ENCODE measurements at regions not wholly inside any gene's neighbourhood (a gene's known extent, or its start where the extent isn't known, plus 50 kb on each side); places are given as distances from the start of the nearest gene placed in this dataset.

- no peak for DNase-seq (ENCODE audit: low spot score)
- no peak for ATAC-seq
- intact Hi-C loops (cut with DNase I), result no loop called here
Observed at GRCh38 chr20:22303523-22303922, 280.8 kb downstream of the FOXA2 start.

GRCh38 chr20:22302039-22302438, 282.3 kb downstream of the FOXA2 start:
- ATAC-seq (no peak), DNase-seq (ENCODE audit: low spot score) (no peak)
- intact Hi-C loops (cut with DNase I), result no loop called here

GRCh38 chr20:22293886-22294285, 290.5 kb downstream of the FOXA2 start:
- ATAC-seq (no peak), DNase-seq (ENCODE audit: low spot score) (no peak)
- intact Hi-C loops (cut with DNase I), result no loop called here

- intact Hi-C loops (cut with DNase I), result no loop called here
- ATAC-seq (no peak), DNase-seq (ENCODE audit: low spot score) (no peak)
Observed at GRCh38 chr20:22289442-22289841, 294.9 kb downstream of the FOXA2 start.

- intact Hi-C loops (cut with DNase I), result no loop called here
- ATAC-seq, result no peak
- no peak for DNase-seq (ENCODE audit: low spot score)
Observed at GRCh38 chr20:22288957-22289356, 295.4 kb downstream of the FOXA2 start.

DNA sequence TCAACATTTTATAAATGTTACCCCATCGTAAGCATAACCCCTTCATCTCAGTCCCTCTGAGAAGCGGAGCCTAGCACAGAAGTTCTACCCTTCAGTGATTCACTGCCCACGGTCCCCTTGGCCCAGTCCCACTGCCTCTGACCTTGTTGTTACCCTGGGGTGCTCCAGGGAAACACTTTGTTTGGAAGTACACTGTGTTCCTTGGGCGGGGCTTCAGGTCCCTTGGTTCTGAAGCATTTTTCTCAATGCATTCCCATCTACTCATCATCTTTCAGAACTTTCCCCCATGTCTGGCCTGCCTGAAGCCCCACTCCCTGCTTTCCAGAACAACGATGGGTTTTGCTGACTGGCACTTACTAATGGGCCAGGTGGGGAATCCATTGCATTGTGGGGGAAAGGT, 296.2 kb downstream of the FOXA2 start:
- ATAC-seq (no peak), DNase-seq (ENCODE audit: low spot score) (no peak)
- intact Hi-C loops (cut with DNase I), result no loop called here

DNA sequence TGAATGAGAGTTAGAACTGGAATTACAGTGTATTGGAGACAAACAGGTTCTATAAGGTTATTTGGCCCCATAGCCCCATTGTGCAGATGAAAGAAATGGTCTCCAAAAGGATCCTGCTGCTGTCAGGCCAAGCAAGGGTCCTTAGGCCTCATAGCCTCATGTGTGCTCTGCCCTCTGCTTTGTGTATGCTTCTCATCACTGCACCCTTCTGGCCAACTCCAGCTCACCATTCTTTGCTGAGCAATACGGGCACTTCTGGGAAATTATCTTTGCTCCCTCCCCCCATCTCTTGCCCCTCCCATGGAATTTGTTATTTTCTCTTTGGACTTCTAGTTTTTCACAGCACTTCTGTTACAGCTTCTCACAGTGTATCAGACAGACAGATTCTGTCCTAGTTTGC, 298.8 kb downstream of the FOXA2 start:
- DNase-seq (ENCODE audit: low spot score) (no peak), ATAC-seq (no peak)
- intact Hi-C loops (cut with DNase I), result no loop called here

DNA sequence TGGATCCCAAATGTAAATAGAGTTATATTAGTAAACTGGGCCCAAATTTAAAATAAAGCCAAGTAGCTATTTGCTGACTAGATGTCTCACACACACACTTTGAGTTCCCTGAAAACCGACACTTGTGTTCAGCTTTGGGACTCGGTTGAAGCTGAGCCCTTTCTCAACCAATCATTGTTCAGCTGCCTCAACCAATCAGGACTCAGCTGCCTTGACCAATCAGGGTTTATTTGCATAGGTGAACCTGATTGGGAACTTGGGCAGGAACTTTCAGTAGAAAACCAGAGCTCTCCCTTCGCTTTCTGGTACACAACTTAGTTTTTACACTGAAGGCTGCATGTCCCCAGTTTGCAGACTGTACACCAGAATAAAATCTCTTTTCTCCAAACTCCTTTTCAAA, 301.7 kb downstream of the FOXA2 start:
- ATAC-seq, result no peak
- DNase-seq (ENCODE audit: low spot score), result no peak

DNA sequence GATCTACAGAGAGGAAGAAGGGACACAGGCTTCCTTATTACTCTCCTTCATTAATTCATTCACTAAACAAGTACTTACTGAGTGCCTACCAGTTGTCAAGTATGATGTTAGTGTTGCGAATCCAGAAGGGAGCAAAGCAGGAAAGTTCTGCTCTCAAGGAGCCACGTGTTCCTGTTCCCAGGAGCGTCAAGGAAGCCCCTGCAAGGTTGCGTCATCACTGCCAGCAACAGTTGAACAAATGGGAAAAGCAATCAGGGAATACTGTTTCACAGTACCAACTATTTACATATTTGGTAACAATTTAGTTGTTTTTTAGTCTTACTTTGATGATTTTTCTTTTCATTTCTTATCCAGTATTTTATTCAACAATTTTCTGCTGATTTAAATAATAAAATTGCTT, 310.0 kb downstream of the FOXA2 start:
- DNase-seq (ENCODE audit: low spot score) (no peak), ATAC-seq (no peak)
- intact Hi-C loops (cut with DNase I), result no loop called here

More for the DNA sequence above, 301.7 kb downstream of the FOXA2 start:
- intact Hi-C loops (cut with DNase I), result no loop called here

- DNase-seq (ENCODE audit: low spot score) (no peak), ATAC-seq (no peak)
- intact Hi-C loops (cut with DNase I), result no loop called here
Observed at GRCh38 chr20:22268675-22269074, 315.7 kb downstream of the FOXA2 start.

- no peak for ATAC-seq
- DNase-seq (ENCODE audit: low spot score), result no peak
- intact Hi-C loops (cut with DNase I), result no loop called here
Observed at GRCh38 chr20:22264917-22265316, 319.5 kb downstream of the FOXA2 start.

- intact Hi-C loops (cut with DNase I), result no loop called here
Observed at GRCh38 chr20:22260506-22260905, 323.9 kb downstream of the FOXA2 start.

GRCh38 chr20:22257912-22258311, 326.5 kb downstream of the FOXA2 start:
- DNase-seq (ENCODE audit: low spot score) (no peak), ATAC-seq (no peak)
- intact Hi-C loops (cut with DNase I), result no loop called here

More at GRCh38 chr20:22260506-22260905, 323.9 kb downstream of the FOXA2 start:
- DNase-seq (ENCODE audit: low spot score), result no peak
- ATAC-seq, result no peak

DNA sequence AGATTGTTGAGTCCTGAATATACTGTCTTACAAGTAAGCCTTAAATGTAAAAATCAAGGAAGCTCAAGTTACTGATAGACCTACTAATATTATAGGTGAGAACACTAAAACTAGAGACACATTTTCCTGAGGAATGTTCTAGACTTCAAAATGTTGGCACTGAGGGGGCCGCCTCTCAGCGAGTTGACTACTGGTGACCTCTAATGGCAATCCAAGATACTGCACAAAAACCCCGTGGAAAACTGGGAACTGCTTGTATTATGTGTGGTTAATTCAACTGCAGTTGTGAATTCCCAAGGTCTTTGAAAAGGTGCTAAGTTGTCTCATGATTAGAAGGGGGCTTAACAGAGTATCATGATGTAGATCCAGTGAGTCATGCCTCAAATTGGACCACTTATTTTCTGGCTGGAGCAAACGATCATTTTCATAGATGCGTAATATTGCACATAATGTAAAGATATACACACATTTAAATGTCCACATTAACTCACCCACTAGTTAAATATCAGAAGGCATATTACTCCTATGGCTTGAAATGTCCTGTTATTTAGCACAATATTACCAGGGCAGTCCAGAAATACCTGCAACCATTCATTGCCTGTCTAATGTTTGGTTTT, 336.2 kb downstream of the FOXA2 start:
- no peak for DNase-seq (ENCODE audit: low spot score)
- no peak for ATAC-seq
- intact Hi-C loops (cut with DNase I), result no loop called here

- DNase-seq (ENCODE audit: low spot score) (no peak), ATAC-seq (no peak)
- intact Hi-C loops (cut with DNase I), result no loop called here
Observed at GRCh38 chr20:22245139-22245538, 339.2 kb downstream of the FOXA2 start.

DNA sequence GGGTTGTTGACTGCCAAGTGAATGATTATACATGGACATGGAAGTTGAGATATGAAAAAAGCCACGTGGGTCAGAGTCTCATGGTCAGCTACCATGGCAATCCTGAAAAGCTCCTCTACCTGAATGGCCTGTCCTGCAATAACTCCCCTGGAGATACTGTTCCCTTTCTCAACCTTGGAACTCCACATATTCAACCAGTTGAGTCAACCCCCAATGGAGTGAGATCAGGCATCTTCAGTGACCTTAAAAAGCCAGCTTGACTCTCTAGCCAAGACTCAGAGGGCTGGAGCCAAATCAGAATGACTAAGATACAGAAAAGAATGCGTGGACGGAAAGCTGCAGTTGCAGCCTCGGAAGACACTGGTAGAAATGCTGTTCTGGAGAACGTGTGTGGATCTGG, 341.3 kb downstream of the FOXA2 start:
- intact Hi-C loops (cut with DNase I), result no loop called here
- DNase-seq (ENCODE audit: low spot score) (no peak), ATAC-seq (peak; percentile 60)

DNA sequence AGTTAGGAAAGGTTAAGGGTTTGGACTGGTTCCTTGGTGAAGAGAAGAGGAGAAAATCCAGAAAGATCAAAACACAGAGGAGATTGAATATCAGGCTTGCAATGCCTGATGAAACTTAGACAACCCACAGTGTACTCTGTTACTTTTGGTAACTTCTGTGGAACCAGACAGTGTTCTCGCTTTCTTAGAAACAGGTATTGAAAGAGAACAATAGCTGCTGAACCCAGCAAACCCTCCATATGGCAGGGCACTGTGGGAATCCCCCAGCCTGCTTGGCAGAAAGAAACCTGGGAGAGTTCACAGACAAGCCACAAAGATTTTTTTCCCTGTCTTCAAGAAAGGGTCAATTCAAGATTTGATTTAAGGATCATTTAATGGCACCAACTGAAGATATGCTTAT, 342.8 kb downstream of the FOXA2 start:
- ATAC-seq, result no peak
- intact Hi-C loops (cut with DNase I), result no loop called here
- DNase-seq (ENCODE audit: low spot score), result no peak

GRCh38 chr20:22232923-22233322, 351.4 kb downstream of the FOXA2 start:
- ATAC-seq (no peak), DNase-seq (ENCODE audit: low spot score) (no peak)
- intact Hi-C loops (cut with DNase I), result no loop called here

- intact Hi-C loops (cut with DNase I), result no loop called here
- DNase-seq (ENCODE audit: low spot score) (no peak), ATAC-seq (no peak)
Observed at GRCh38 chr20:22232473-22232872, 351.9 kb downstream of the FOXA2 start.

- intact Hi-C loops (cut with DNase I), result no loop called here
- ATAC-seq (no peak), DNase-seq (ENCODE audit: low spot score) (no peak)
Observed at GRCh38 chr20:22226849-22227700, 357.3 kb downstream of the FOXA2 start.

GRCh38 chr20:22223236-22223635, 361.1 kb downstream of the FOXA2 start:
- DNase-seq (ENCODE audit: low spot score) (no peak), ATAC-seq (no peak)
- intact Hi-C loops (cut with DNase I), result no loop called here

Measured in sciatic nerve (tissue), 2 donors.